ENCODE measurements at regions not wholly inside any gene's neighbourhood (a gene's known extent, or its start where the extent isn't known, plus 50 kb on each side); places are given as distances from the start of the nearest gene placed in this dataset.

GRCh38 chr21:28090546-28090945 is 902.1 kb downstream of the LTN1 start:
- no peaks in the 10 kb centered on the region for H3K36me3 Mint-ChIP-seq (ENCODE audit: unreplicated experiment)
- H3K27me3 Mint-ChIP-seq (ENCODE audit: unreplicated experiment), result peaks cover 2% of the 10 kb centered on the region
- H3K27ac Mint-ChIP-seq (ENCODE audit: unreplicated experiment), result no peak overlapping the region
- TF ChIP-seq CTCF (IDR thresholded peaks at IDR 0.05; ENCODE audit: partially characterized antibody, unreplicated experiment), result no peak
- DNase-seq, result no peak
- peaks cover 2% of the 10 kb centered on the region for H3K9me3 Mint-ChIP-seq (ENCODE audit: unreplicated experiment)
- no peak overlapping the region for H3K4me3 Mint-ChIP-seq (ENCODE audit: unreplicated experiment)
- peaks cover 2% of the 10 kb centered on the region for H3K4me1 Mint-ChIP-seq (ENCODE audit: low read depth, unreplicated experiment)

- Mint-ChIP-seq H3K4me1 (ENCODE audit: low read depth, unreplicated experiment) (peaks cover 2% of the 10 kb centered on the region), H3K27me3 (ENCODE audit: unreplicated experiment) (peaks cover 2% of the 10 kb centered on the region), H3K9me3 (ENCODE audit: unreplicated experiment) (peaks cover 2% of the 10 kb centered on the region), H3K4me3 (ENCODE audit: unreplicated experiment) (no peak overlapping the region), H3K36me3 (ENCODE audit: unreplicated experiment) (no peaks in the 10 kb centered on the region), H3K27ac (ENCODE audit: unreplicated experiment) (no peak overlapping the region)
- TF ChIP-seq CTCF (IDR thresholded peaks at IDR 0.05; ENCODE audit: partially characterized antibody, unreplicated experiment), result no peak
- no peak for DNase-seq
These were observed 902.9 kb downstream of the LTN1 start for GRCh38 chr21:28089599-28090441.

GRCh38 chr21:28086861-28087581 is 905.7 kb downstream of the LTN1 start:
- Mint-ChIP-seq H3K36me3 (ENCODE audit: unreplicated experiment) (no peaks in the 10 kb centered on the region), H3K27ac (ENCODE audit: unreplicated experiment) (no peak overlapping the region), H3K27me3 (ENCODE audit: unreplicated experiment) (peaks cover 2% of the 10 kb centered on the region), H3K9me3 (ENCODE audit: unreplicated experiment) (peaks cover 2% of the 10 kb centered on the region), H3K4me3 (ENCODE audit: unreplicated experiment) (no peak overlapping the region), H3K4me1 (ENCODE audit: low read depth, unreplicated experiment) (peaks cover 2% of the 10 kb centered on the region)
- no peak for TF ChIP-seq CTCF (IDR thresholded peaks at IDR 0.05; ENCODE audit: partially characterized antibody, unreplicated experiment)
- DNase-seq, result no peak

GRCh38 chr21:28084951-28085350 is 907.7 kb downstream of the LTN1 start:
- H3K4me1 Mint-ChIP-seq (ENCODE audit: low read depth, unreplicated experiment), result no peaks in the 10 kb centered on the region
- no peaks in the 10 kb centered on the region for H3K9me3 Mint-ChIP-seq (ENCODE audit: unreplicated experiment)
- H3K4me3 Mint-ChIP-seq (ENCODE audit: unreplicated experiment), result no peak overlapping the region
- peaks cover 2% of the 10 kb centered on the region for H3K27me3 Mint-ChIP-seq (ENCODE audit: unreplicated experiment)
- TF ChIP-seq CTCF (IDR thresholded peaks at IDR 0.05; ENCODE audit: partially characterized antibody, unreplicated experiment), result no peak
- H3K36me3 Mint-ChIP-seq (ENCODE audit: unreplicated experiment), result no peaks in the 10 kb centered on the region
- H3K27ac Mint-ChIP-seq (ENCODE audit: unreplicated experiment), result no peak overlapping the region
- no peak for DNase-seq

GRCh38 chr21:28083350-28083749 is 909.3 kb downstream of the LTN1 start:
- Mint-ChIP-seq H3K9me3 (ENCODE audit: unreplicated experiment) (no peaks in the 10 kb centered on the region), H3K36me3 (ENCODE audit: unreplicated experiment) (no peaks in the 10 kb centered on the region), H3K4me3 (ENCODE audit: unreplicated experiment) (no peak overlapping the region), H3K4me1 (ENCODE audit: low read depth, unreplicated experiment) (peaks cover 6% of the 10 kb centered on the region), H3K27ac (ENCODE audit: unreplicated experiment) (no peak overlapping the region), H3K27me3 (ENCODE audit: unreplicated experiment) (no peaks in the 10 kb centered on the region)
- TF ChIP-seq CTCF (IDR thresholded peaks at IDR 0.05; ENCODE audit: partially characterized antibody, unreplicated experiment), result no peak
- no peak for DNase-seq
